Testis (tissue), 2 donors: ENCODE measurements at regions not wholly inside any gene's neighbourhood (a gene's known extent, or its start where the extent isn't known, plus 50 kb on each side); places are given as distances from the start of the nearest gene placed in this dataset.

ENCODE experiments used
- DNase-seq: peaks from one replicate; pipeline ENCODE4 v3.0.0-alpha.2; 2019
- H3K27ac ChIP-seq, 2 donors: fragments of 200-600 bp; sonication (generic); one replicate each; pipeline ENCODE4 v1.5.1; 2019
- H3K27me3 ChIP-seq: fragments of 200-600 bp; sonication (generic); one replicate; pipeline ENCODE4 v1.5.1; 2019
- H3K36me3 ChIP-seq: fragments of 200-600 bp; sonication (generic); one replicate; pipeline ENCODE4 v1.5.1; 2017; ENCODE audit warnings: low read depth; ENCODE audit errors: missing control alignments
- H3K4me1 ChIP-seq: fragments of 200-600 bp; sonication (generic); one replicate; pipeline ENCODE4 v1.5.1; 2019
- H3K4me3 ChIP-seq, 2 donors: fragments of 200-600 bp; sonication (generic); one replicate each; pipeline ENCODE4 v1.5.1; 2017 to 2019
- H3K9me3 ChIP-seq: fragments of 200-600 bp; sonication (generic); one replicate; pipeline ENCODE4 v1.5.1; 2017
- POLR2A ChIP-seq: fragments of 450-650 bp; IDR thresholded peaks from one replicate; pipeline ENCODE4 v1.6.1; 2017; ENCODE audit warnings: antibody characterized with exemption, mild to moderate bottlenecking, moderate library complexity
- WGBS, 2 donors: methylation state at CpG; one replicate each; pipeline ENCODE4 v1.1.5; 2018; 5-methylcytosine and 5-hydroxymethylcytosine counted together
- intact Hi-C: fragments of 100-400 bp; cut with DNase I; formaldehyde crosslinking; loops from one replicate; pipeline ENCODE4 v1.15.1; 2023; ENCODE audit warnings: low total_unique reads
- TF ChIP-seq, protein P1 (sequence below), 3 experiments: fragments of 450-650 bp in 2 of 3; fragments of 200-600 bp in 1 of 3; sonication (generic) in 1 of 3; IDR thresholded peaks; one replicate each; pipeline ENCODE4 v1.5.1; 2016 to 2019; ENCODE audit warnings: antibody characterized with exemption in 3 of 3, mild to moderate bottlenecking in 2 of 3, moderate library complexity in 1 of 3

- WGBS, 2 donors: 55 to 59% methylated on average over 1 of the region's 1 CpG
- H3K27me3 ChIP-seq: no peaks in the 10 kb centered on the region
- H3K4me3 ChIP-seq: no peak overlapping the region
- intact Hi-C loops: no loop called here
- no peaks in the 10 kb centered on the region for H3K36me3 ChIP-seq
- H3K27ac ChIP-seq: no peak overlapping the region
- DNase-seq: no peak
- H3K9me3 ChIP-seq: no peaks in the 10 kb centered on the region
- TF ChIP-seq POLR2A: no peak
- TF ChIP-seq, protein P1, sequence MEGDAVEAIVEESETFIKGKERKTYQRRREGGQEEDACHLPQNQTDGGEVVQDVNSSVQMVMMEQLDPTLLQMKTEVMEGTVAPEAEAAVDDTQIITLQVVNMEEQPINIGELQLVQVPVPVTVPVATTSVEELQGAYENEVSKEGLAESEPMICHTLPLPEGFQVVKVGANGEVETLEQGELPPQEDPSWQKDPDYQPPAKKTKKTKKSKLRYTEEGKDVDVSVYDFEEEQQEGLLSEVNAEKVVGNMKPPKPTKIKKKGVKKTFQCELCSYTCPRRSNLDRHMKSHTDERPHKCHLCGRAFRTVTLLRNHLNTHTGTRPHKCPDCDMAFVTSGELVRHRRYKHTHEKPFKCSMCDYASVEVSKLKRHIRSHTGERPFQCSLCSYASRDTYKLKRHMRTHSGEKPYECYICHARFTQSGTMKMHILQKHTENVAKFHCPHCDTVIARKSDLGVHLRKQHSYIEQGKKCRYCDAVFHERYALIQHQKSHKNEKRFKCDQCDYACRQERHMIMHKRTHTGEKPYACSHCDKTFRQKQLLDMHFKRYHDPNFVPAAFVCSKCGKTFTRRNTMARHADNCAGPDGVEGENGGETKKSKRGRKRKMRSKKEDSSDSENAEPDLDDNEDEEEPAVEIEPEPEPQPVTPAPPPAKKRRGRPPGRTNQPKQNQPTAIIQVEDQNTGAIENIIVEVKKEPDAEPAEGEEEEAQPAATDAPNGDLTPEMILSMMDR (IDR thresholded peaks at IDR 0.05): no peak
- no peaks in the 10 kb centered on the region for H3K4me1 ChIP-seq
Observed at GRCh38 chr4:147334478-147334877, 146.4 kb upstream of the EDNRA start.

DNA sequence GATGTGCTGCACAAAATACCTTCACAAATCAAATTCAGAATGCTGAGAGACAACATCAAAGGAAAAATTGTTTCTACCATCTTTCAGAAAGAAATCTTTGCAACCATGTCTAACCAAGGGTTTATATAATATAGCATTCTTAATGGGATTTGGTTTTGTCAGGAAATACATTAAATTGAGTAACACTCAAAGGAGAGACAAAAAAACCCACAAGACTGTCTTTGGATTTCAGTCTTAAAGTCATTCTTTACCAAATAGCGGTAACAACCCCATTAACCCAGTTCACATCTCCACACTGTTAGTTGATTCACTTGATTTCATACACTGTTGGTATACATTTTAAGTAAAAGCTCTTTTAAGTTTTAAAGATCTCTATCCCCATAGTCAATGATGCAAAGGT is 145.7 kb upstream of the EDNRA start:
- intact Hi-C loops: no loop called here
- TF ChIP-seq POLR2A: no peak
- TF ChIP-seq, protein P1 (IDR thresholded peaks at IDR 0.05): no peak
- no peak for DNase-seq
- Histone ChIP-seq H3K4me3 (no peak overlapping the region), H3K27me3 (no peaks in the 10 kb centered on the region), H3K36me3 (no peaks in the 10 kb centered on the region), H3K4me1 (no peaks in the 10 kb centered on the region), H3K9me3 (no peaks in the 10 kb centered on the region), H3K27ac (no peak overlapping the region)
- WGBS, 2 donors: 98 to 100% methylated on average over 1 of the region's 1 CpG

DNA sequence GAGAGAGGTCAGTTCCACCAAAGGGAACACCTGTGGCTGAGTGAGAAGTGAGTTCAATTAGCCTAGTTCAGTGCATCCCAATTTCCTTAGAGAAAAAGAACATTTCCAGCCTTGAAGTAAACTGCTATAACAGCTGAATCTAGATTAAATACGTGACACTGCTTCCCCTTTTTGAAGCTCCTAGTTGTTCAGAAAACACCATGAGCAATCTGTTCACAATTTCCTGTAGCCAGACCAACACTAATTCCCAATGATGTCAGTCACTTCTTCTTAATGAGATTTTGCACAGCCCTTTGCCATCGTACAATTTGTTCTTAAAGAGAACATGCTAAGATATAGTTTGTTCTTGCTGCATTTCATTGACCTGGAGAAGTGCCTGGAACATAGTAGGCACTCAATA is 144.6 kb upstream of the EDNRA start:
- Histone ChIP-seq H3K27me3 (no peaks in the 10 kb centered on the region), H3K36me3 (no peaks in the 10 kb centered on the region), H3K4me1 (no peaks in the 10 kb centered on the region), H3K27ac (no peak overlapping the region), H3K4me3 (no peak overlapping the region), H3K9me3 (no peaks in the 10 kb centered on the region)
- TF ChIP-seq, protein P1 (IDR thresholded peaks at IDR 0.05): no peak
- TF ChIP-seq POLR2A: no peak
- no peak for DNase-seq
- 70 to 73% methylated on average over 2 of the region's 2 CpGs for WGBS, 2 donors
- intact Hi-C loops: no loop called here

DNA sequence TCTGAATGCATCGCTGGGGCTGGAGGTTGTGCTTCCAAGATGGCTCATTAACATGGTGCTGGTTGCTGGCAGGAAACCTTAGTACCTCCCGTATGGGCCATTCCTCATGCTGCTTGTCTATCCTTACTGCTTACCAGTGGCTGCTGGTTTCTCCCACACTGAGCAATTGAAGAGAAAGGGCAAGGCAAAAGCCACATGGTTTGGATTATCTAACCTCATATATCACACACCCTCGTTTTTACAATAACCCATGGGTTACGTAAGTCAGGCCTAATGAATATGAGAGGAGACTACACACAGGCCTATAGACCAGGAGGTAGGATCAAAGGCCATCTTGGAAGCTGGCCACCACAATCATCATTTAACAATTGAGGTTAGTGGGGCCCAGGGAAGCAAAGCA is 141.8 kb upstream of the EDNRA start:
- Histone ChIP-seq H3K9me3 (no peaks in the 10 kb centered on the region), H3K36me3 (no peaks in the 10 kb centered on the region), H3K27ac (no peak overlapping the region), H3K4me3 (no peak overlapping the region), H3K27me3 (no peaks in the 10 kb centered on the region), H3K4me1 (no peaks in the 10 kb centered on the region)
- DNase-seq: no peak
- TF ChIP-seq, protein P1 (IDR thresholded peaks at IDR 0.05): no peak
- TF ChIP-seq POLR2A: no peak
- WGBS, 2 donors: 81 to 88% methylated on average over 2 to 4 of the region's 4 CpGs
- intact Hi-C loops: no loop called here

GRCh38 chr4:147340111-147340510 is 140.8 kb upstream of the EDNRA start:
- DNase-seq: no peak
- Histone ChIP-seq H3K4me1 (no peaks in the 10 kb centered on the region), H3K4me3 (no peak overlapping the region), H3K27me3 (no peaks in the 10 kb centered on the region), H3K36me3 (no peaks in the 10 kb centered on the region), H3K9me3 (no peaks in the 10 kb centered on the region), H3K27ac (no peak overlapping the region)
- 68 to 70% methylated on average over 1 of the region's 1 CpG for WGBS, 2 donors
- TF ChIP-seq, protein P1 (IDR thresholded peaks at IDR 0.05): no peak
- no peak for TF ChIP-seq POLR2A
- intact Hi-C loops: no loop called here
